GM18861 (cell line): ENCODE measurements at regions not wholly inside any gene's neighbourhood (a gene's known extent, or its start where the extent isn't known, plus 50 kb on each side); places are given as distances from the start of the nearest gene placed in this dataset.
"Not testable (repeated sequence)": the region's sequence is repeated elsewhere in the genome, so short reads cannot be mapped to it uniquely, and the experiment has no call there.

Experiments
- ATAC-seq: cut with Tn5 transposase; IDR thresholded peaks from one replicate; pipeline ENCODE4 v1.9.1; 2021; ENCODE audit not compliant: unreplicated experiment

GRCh38 chr14:58752289-58752688 is 114.5 kb downstream of the DACT1 start:
- no peak for ATAC-seq

GRCh38 chr14:58752771-58753201 is 115.0 kb downstream of the DACT1 start:
- ATAC-seq = no peak

GRCh38 chr14:58755031-58755925 is 117.5 kb downstream of the DACT1 start:
- ATAC-seq = no peak

- ATAC-seq = no peak
Observed at GRCh38 chr14:58760121-58760520, 122.4 kb downstream of the DACT1 start.

- no peak for ATAC-seq
Observed at GRCh38 chr14:58762629-58763028, 124.9 kb downstream of the DACT1 start.

- ATAC-seq = no peak
Observed at GRCh38 chr14:58763210-58763609, 125.4 kb downstream of the DACT1 start.

- no peak for ATAC-seq
Observed at GRCh38 chr14:58765418-58765831, 127.7 kb downstream of the DACT1 start.

GRCh38 chr14:58765843-58766242 is 128.1 kb downstream of the DACT1 start:
- ATAC-seq = no peak

- no peak for ATAC-seq
Observed at GRCh38 chr14:58769011-58769643, 131.4 kb downstream of the DACT1 start.

- no peak for ATAC-seq
Observed at GRCh38 chr14:58769771-58770170, 132.0 kb downstream of the DACT1 start.

- no peak for ATAC-seq
Observed at GRCh38 chr14:58770491-58770982, 132.8 kb downstream of the DACT1 start.

- no peak for ATAC-seq
Observed at GRCh38 chr14:58771016-58771415, 133.3 kb downstream of the DACT1 start.

- ATAC-seq = no peak
Observed at GRCh38 chr14:58772116-58772515, 134.4 kb downstream of the DACT1 start.

- no peak for ATAC-seq
Observed at GRCh38 chr14:58772794-58773620, 135.2 kb downstream of the DACT1 start.

- no peak for ATAC-seq
Observed at GRCh38 chr14:58774531-58774930, 136.8 kb downstream of the DACT1 start.

- not testable (repeated sequence) for ATAC-seq
Observed at GRCh38 chr14:58775130-58775529, 137.4 kb downstream of the DACT1 start.

GRCh38 chr14:58776516-58776915 is 138.8 kb downstream of the DACT1 start:
- no peak for ATAC-seq

- no peak for ATAC-seq
Observed at GRCh38 chr14:58777541-58777979, 139.8 kb downstream of the DACT1 start.

- ATAC-seq = no peak
Observed at GRCh38 chr14:58778202-58778601, 140.4 kb downstream of the DACT1 start.

- ATAC-seq = no peak
Observed at GRCh38 chr14:58779376-58779775, 141.6 kb downstream of the DACT1 start.

GRCh38 chr14:58780185-58780584 is 142.4 kb downstream of the DACT1 start:
- ATAC-seq = no peak
